Gastroesophageal sphincter (tissue), 4 donors: ENCODE measurements at regions not wholly inside any gene's neighbourhood (a gene's known extent, or its start where the extent isn't known, plus 50 kb on each side); places are given as distances from the start of the nearest gene placed in this dataset.

Experiments used
- ATAC-seq: fragments of 150-250 bp; one replicate; pipeline ENCODE4 v1.9.1; 2016; ENCODE audit warnings: mild to moderate bottlenecking, moderate library complexity
- H3K27ac ChIP-seq, 4 donors: fragments of 200-600 bp; sonication (generic) in 3 of 4; 1 replicate in 3 of 4; 2 replicates in 1 of 4; pipeline ENCODE4 v1.5.1; 2016 to 2019
- H3K27me3 ChIP-seq: fragments of 200-600 bp; sonication (generic); one replicate; pipeline ENCODE4 v1.5.1; 2019
- H3K36me3 ChIP-seq, 2 donors: fragments of 200-600 bp; sonication (generic); one replicate each; pipeline ENCODE4 v1.5.1; 2019; ENCODE audit warnings: control low read depth in 1 of 2
- H3K4me1 ChIP-seq, 3 donors: fragments of 200-600 bp; sonication (generic); 1 replicate in 2 of 3; 2 replicates in 1 of 3; pipeline ENCODE4 v1.5.1; 2016 to 2019; ENCODE audit warnings: control low read depth in 2 of 3
- H3K4me3 ChIP-seq, 2 donors: fragments of 200-600 bp; sonication (generic); one replicate each; pipeline ENCODE4 v1.5.1; 2019; ENCODE audit warnings: mild to moderate bottlenecking in 1 of 2, moderate library complexity in 1 of 2
- H3K9me3 ChIP-seq, 3 donors: fragments of 200-600 bp; sonication (generic); one replicate each; pipeline ENCODE4 v1.5.1; 2017 to 2019; ENCODE audit warnings: control low read depth in 2 of 3
- EP300 ChIP-seq: sonication (generic); formaldehyde crosslinking; IDR thresholded peaks from one replicate; pipeline ENCODE4 v1.6.1; 2017; ENCODE audit warnings: antibody characterized with exemption, mild to moderate bottlenecking
- POLR2A ChIP-seq, 2 donors: fragments of 450-650 bp; IDR thresholded peaks; one replicate each; pipeline ENCODE4 v1.6.1; 2017; ENCODE audit warnings: antibody characterized with exemption in 2 of 2, mild to moderate bottlenecking in 2 of 2, moderate library complexity in 1 of 2
- POLR2AphosphoS5 ChIP-seq: sonication (generic); formaldehyde crosslinking; IDR thresholded peaks from one replicate; pipeline ENCODE4 v1.6.1; 2017; ENCODE audit warnings: antibody characterized with exemption
- WGBS, 2 donors: methylation state at CpG; one replicate each; pipeline ENCODE4 v1.1.5; 2018; ENCODE audit warnings: low coverage in 1 of 2; 5-methylcytosine and 5-hydroxymethylcytosine counted together
- TF ChIP-seq, protein P1 (sequence below), 4 experiments: fragments of 200-600 bp in 2 of 4; fragments of 450-650 bp in 2 of 4; sonication (generic) in 1 of 4; IDR thresholded peaks; one replicate each; pipeline ENCODE4 v1.5.1; 2017 to 2019; ENCODE audit warnings: antibody characterized with exemption in 4 of 4, mild to moderate bottlenecking in 2 of 4, moderate library complexity in 2 of 4

- no peak for ATAC-seq
- Histone ChIP-seq H3K27me3 (no peaks in the 10 kb centered on the region), H3K4me1 (no peaks in the 10 kb centered on the region), H3K4me3 (no peak overlapping the region), H3K27ac (no peak overlapping the region), H3K36me3 (peaks cover 0 to 23% of the 10 kb centered on the region in 2 donors), H3K9me3 (no peaks in the 10 kb centered on the region)
- 98 to 100% methylated on average over 4 of the region's 4 CpGs for WGBS, 2 donors
- TF ChIP-seq EP300 (no peak), POLR2A (IDR thresholded peaks at IDR 0.05) (no peak), POLR2AphosphoS5 (no peak)
- TF ChIP-seq, protein P1, sequence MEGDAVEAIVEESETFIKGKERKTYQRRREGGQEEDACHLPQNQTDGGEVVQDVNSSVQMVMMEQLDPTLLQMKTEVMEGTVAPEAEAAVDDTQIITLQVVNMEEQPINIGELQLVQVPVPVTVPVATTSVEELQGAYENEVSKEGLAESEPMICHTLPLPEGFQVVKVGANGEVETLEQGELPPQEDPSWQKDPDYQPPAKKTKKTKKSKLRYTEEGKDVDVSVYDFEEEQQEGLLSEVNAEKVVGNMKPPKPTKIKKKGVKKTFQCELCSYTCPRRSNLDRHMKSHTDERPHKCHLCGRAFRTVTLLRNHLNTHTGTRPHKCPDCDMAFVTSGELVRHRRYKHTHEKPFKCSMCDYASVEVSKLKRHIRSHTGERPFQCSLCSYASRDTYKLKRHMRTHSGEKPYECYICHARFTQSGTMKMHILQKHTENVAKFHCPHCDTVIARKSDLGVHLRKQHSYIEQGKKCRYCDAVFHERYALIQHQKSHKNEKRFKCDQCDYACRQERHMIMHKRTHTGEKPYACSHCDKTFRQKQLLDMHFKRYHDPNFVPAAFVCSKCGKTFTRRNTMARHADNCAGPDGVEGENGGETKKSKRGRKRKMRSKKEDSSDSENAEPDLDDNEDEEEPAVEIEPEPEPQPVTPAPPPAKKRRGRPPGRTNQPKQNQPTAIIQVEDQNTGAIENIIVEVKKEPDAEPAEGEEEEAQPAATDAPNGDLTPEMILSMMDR (IDR thresholded peaks at IDR 0.05): no peak
These were observed 102.5 kb downstream of the BEGAIN start for GRCh38 chr14:100484531-100485267.

GRCh38 chr14:100486025-100486828 lies 101.0 kb downstream of the BEGAIN start:
- ATAC-seq: no peak
- Histone ChIP-seq H3K36me3 (peaks cover 0 to 23% of the 10 kb centered on the region in 2 donors), H3K4me1 (no peaks in the 10 kb centered on the region), H3K27ac (no peak overlapping the region), H3K9me3 (no peaks in the 10 kb centered on the region), H3K4me3 (no peak overlapping the region), H3K27me3 (no peaks in the 10 kb centered on the region)
- WGBS, 2 donors: 46 to 53% methylated on average over 15 to 18 of the region's 21 CpGs
- TF ChIP-seq EP300 (no peak), POLR2AphosphoS5 (no peak)
- TF ChIP-seq, protein P1 (IDR thresholded peaks at IDR 0.05): no peak
